GM18951 (cell line): ENCODE measurements at regions not wholly inside any gene's neighbourhood (a gene's known extent, or its start where the extent isn't known, plus 50 kb on each side); places are given as distances from the start of the nearest gene placed in this dataset.
"Not testable (repeated sequence)": the region's sequence is repeated elsewhere in the genome, so short reads cannot be mapped to it uniquely, and the experiment has no call there.

ENCODE experiments used
- POLR2A ChIP-seq: IDR thresholded peaks from 4 replicates; pipeline ENCODE4 v1.6.1; 2011; ENCODE audit warnings: mild to moderate bottlenecking; ENCODE audit not compliant: insufficient read length, insufficient read depth; ENCODE audit errors: extremely low read depth
- in situ Hi-C: fragments of 300-500 bp; cut with MboI; formaldehyde crosslinking; loops from one replicate; pipeline ENCODE4 v1.12.0; 2022; ENCODE audit warnings: low sequenced_read_pairs, mixed read lengths, inconsistent platforms; ENCODE audit not compliant: unreplicated experiment

DNA sequence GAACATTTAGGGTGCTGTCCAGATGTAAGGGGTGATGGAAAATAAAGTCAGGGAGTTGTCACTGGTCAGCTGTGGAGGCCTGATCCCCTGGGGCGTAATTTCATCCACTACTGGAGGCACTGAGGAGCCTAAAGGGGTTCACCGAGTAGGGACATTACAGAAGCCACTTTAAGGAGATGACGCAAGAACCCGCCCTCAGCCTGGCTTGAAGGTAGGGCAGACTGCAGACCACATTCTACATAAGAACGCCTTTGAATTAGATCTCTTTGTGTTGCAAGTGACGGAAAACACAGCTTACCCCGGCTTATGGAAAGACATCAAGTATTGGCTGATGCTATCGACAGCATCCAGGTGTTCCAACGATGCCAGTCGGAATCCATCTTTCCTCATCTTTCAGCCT is 462.7 kb upstream of the CDH4 start:
- in situ Hi-C loops, result no loop called here
- TF ChIP-seq POLR2A, result no peak

DNA sequence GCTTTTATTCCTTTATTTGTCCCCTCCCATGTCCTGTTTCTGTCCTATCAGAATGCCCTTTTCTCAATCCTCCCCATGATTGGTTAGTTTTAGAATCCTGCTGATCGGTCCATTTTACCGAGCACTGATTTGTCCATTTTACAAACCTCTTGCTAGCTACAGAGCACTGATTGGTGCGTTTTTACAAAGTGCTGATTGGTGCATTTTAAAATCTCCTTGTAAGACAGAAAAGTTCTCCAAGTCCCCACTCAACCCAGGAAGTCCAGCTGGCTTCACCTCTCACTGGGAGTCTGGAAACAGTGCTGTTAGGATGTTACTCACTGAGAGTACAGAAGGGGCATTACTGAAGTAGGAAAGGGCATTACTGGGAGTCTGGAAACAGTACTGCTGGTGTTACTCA is 461.7 kb upstream of the CDH4 start:
- in situ Hi-C loops, result not testable (repeated sequence)

DNA sequence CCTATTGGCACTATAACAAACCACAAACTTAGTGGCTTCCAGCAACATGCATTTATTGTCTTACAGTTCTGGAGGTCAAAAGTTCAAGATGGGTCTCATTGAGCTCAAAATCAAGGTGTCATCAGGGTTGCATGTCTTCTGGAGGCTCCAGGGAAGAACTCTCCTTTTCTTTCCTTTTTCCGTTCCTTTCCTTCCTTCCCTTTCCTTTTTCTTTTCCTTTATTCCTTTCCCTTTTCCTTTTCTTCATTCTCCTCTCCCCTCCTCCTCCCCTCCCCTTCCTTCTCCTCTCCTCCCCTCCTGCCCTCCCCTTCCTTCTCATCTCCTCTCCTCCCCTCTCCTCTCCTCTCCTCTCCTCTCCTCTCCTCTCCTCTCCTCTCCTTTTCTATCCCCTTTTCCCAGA is 460.2 kb upstream of the CDH4 start:
- TF ChIP-seq POLR2A, result no peak
- in situ Hi-C loops, result no loop called here

DNA sequence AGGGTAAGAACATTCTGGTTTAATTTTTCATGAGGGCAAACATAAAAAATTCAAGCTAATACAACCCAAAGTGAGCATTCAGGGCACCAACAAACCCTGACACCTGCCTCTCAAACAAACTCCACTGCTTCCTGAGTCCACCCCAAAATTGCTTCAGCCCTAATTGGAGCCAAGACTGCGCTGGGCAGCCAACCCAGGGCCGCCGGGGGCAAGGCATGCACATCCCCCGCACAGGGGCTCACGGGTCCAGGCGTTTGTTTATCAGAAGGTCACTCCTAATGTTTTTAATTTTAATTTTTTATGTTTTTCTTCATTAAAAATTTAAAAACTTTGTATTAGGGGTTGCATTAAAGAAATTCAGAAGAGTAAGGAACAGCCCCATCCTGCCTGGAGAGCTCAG is 459.1 kb upstream of the CDH4 start:
- in situ Hi-C loops, result no loop called here
- no peak for TF ChIP-seq POLR2A

DNA sequence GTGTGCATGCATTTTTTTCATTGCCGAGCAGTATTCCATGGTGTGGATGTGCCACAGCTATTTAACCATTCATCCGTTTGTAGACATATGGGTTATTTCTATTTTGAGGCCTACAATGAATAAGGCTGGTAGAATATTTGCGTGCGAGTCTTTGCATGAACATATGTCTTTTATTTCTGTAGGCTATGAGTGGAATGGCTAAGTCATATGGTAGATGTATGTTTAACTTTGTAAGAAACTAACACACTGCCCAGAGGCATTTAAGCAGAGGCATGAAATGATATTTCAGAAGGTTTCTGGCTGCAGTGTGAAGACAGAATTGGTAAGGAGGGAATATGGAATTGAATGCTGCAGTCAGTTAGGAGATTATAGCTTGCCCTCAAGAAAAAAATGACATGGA is 457.4 kb upstream of the CDH4 start:
- TF ChIP-seq POLR2A, result no peak
- in situ Hi-C loops, result no loop called here

DNA sequence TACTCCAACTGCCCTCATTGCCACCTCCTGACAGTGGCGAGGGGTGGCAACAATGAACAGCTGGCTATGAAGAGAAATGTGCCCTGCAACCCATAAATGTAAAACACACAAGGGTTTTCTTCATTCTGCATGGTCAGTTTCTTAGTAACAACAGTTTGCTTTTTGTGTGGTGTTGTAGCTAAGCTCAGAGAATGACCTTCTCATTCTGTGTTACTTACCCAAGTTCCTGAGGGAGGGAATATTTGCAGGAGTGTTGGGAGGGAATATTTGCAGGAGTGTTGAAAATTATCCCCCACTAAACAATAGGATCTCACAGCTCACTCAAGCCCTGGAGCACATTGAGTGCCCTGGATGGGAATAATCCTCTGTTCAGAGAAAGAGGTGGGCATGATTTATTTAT is 456.4 kb upstream of the CDH4 start:
- in situ Hi-C loops, result no loop called here
- TF ChIP-seq POLR2A, result no peak

DNA sequence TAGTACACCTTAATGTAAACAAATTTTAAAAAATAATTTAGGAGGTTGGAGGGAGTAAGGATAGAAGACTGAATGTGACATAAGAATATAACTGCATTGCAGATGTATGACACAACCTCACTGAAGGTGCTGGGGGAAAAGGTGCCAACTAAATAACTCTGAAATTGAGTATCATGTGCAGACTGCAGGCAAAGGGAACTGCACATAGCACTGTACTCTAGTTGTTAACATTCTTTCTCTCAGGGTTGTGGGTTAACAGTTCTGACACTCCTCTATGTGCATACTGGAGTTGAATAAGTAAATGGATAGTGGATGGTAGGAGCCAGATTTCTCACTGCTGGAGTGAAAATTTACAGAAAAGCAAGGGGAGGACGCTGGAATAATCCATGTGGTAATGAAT is 451.9 kb upstream of the CDH4 start:
- TF ChIP-seq POLR2A, result no peak
- in situ Hi-C loops, result no loop called here

DNA sequence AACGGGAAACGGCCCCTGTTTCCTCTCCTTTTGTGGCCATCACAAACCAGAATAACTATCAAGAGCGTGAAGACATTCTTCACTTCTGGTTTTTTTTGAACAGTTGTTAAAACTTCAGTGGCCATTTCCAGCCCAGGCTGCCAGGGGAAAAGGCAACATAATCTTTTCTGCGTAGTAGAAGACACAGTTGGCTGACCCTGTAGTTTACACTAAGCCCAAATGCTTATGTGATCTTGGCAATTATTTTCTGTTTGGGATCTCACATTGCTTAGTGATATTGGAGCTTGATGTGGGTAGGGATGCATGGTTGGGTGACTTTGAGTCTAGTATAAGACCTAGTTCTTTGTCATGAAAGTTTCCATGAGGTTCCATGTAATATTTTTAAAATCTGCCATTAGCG is 449.4 kb upstream of the CDH4 start:
- in situ Hi-C loops, result no loop called here
- no peak for TF ChIP-seq POLR2A

DNA sequence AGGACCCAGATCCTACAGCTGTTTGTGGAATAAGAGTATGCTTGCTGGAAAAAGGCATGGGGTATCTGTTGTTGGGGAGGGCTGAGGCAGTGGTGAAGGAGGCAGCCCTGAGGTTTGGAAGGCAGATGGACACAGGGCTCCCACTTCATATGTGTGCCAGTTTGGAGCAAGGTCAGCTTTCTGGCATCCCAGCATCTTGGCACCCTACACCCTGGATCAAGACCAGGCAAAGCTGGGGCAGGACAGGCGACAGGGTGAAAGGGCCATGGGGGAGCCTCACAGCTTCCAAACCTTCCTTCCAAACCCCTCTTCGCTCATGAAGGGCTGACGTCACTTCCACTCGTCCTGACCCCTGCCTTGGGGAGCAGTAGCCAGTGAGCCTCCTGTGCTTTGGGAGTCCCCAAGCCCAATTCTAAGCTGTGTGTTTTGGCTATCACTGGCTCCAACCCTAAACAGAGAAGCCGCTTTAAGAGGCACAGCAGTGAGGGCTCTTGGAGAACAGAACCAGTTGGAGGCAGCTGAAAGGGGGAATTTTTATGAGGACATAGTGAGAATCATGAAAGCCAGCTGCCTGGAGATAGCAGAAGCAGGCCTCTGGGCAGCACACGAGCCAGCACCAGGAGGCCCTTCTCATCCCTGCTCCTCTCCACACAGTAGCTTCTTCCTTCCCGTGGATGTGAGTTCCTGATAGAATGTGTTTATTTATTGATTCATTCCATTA is 448.6 kb upstream of the CDH4 start:
- in situ Hi-C loops, result no loop called here
- TF ChIP-seq POLR2A, result no peak

DNA sequence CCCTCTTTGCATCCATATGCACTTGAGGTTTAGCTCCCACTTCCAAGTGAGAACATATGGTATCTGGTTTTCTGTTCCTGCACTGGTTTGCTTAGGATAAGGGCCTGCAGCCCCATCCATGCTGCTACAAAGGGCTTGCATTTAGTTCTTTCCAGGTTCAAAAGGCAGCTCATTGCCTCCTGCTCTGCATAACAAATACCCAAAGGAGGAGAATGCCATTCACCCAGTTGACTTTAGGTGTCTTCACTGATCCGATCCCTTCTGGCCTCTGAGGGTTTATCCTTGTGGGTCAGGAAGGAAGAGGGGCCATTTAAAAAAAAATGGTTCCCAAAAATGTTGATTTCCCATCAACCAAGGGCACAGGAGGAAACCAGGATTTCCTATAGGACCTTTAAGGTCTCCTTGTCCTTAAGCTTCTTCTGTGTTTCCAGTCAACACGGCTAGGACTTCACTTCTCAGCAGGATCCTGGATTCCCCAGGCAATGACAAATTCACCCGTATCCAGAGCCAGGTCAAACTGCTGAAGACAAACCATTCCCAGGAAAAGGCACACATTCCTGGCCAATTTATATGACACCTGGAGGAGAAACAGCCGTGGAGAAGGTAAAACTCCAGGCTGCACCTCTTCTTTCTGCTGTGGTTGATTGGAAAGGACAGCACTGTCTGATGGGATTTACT is 447.7 kb upstream of the CDH4 start:
- TF ChIP-seq POLR2A, result no peak
- in situ Hi-C loops, result no loop called here

DNA sequence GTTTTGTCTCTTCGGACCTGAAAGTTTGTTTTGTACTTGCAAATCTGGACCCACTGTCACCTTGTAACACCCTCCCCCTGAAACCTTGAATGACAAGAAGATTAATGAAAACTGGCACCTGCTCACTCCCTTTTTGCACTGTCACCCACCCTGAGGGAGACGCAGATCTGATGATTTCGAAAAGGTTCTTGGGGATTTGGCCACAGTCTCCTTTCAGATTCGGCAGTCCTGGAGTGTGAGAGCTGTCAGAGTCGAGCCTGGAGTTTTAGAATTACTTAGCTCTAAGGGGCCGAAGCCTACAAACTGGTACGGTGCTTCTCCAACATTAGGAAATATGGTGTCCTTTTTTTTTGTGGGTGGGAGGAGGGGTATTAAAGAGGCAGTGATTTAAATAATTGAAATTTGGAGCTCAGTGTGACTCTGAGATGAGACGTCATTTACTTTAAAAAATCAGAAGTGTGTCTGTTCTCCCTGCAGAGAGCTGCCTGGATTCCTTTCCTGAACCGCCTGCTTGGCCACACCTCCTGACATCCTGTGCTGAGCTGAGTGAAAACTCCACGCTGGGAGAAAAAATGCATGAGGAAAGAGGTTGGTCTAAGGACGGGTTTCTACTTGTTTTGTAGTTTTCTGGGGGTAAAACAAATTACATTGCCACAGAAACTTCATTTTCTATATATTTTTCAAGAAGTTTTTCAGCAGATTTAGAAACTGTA is 447.0 kb upstream of the CDH4 start:
- in situ Hi-C loops, result no loop called here
- TF ChIP-seq POLR2A, result no peak

DNA sequence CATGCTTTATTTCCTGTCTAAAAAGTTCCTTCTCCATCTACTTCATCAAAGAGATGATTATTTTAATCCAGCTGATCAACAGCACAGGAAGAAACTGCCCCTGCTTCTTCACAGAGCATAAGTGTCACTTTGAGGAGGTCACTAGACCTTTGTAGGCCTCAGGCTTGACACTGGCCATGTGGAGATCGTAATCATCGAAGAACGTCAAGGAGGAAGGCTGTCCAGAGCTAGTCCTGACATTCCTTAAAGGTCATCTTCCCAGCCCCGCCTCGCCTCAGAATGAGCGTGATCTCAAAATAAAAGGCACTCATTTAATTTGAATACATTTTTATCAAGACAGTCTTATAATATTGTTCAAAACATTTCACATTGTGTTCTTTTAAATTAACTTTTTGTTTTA is 445.7 kb upstream of the CDH4 start:
- no peak for TF ChIP-seq POLR2A
- in situ Hi-C loops, result no loop called here

DNA sequence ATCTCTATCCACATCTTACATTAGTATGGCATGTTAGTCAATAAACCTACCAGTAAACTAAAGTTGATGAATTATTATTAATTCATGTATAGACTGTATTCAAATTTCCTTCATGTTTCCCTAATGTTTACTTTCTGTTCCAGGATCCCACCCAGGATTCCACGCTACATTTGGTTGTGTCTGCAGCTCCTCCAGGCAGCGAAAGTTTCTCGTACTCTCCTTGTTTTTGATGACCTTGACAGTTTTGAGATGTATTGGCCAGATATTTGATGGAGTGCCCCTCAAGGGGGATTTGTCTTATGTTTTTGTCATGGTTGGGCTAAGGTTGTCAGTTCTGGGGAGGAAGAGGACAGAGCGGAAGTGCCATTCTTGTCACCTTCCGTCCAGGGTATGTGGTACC is 445.2 kb upstream of the CDH4 start:
- no peak for TF ChIP-seq POLR2A
- in situ Hi-C loops, result no loop called here
